ENCODE measurements at regions not wholly inside any gene's neighbourhood (a gene's known extent, or its start where the extent isn't known, plus 50 kb on each side); places are given as distances from the start of the nearest gene placed in this dataset.

- Mint-ChIP-seq H3K9me3 (no peaks in the 10 kb centered on the region), H3K36me3 (no peaks in the 10 kb centered on the region), H3K27me3 (ENCODE audit: low read depth) (peaks cover 9% of the 10 kb centered on the region), H3K27ac (no peak overlapping the region), H3K4me3 (no peak overlapping the region), H3K4me1 (peaks cover 17% of the 10 kb centered on the region)
- no peak for TF ChIP-seq CTCF (IDR thresholded peaks at IDR 0.05; ENCODE audit: unreplicated experiment)
- DNase-seq (ENCODE audit: low spot score in 2 of 2, unreplicated experiment in 2 of 2): no peak
Observed at GRCh38 chr10:58971796-58972491, 204.5 kb upstream of the PHYHIPL start.

- no peaks in the 10 kb centered on the region for H3K36me3 Mint-ChIP-seq
- no peak for TF ChIP-seq CTCF (IDR thresholded peaks at IDR 0.05; ENCODE audit: unreplicated experiment)
- no peak overlapping the region for H3K4me3 Mint-ChIP-seq
- no peak overlapping the region for H3K27ac Mint-ChIP-seq
- peaks cover 5% of the 10 kb centered on the region for H3K27me3 Mint-ChIP-seq (ENCODE audit: low read depth)
- H3K9me3 Mint-ChIP-seq: no peaks in the 10 kb centered on the region
- DNase-seq (ENCODE audit: low spot score in 2 of 2, unreplicated experiment in 2 of 2): no peak
- peaks cover 14% of the 10 kb centered on the region for H3K4me1 Mint-ChIP-seq
Observed at GRCh38 chr10:58972576-58973234, 203.7 kb upstream of the PHYHIPL start.

- no peaks in the 10 kb centered on the region for H3K36me3 Mint-ChIP-seq
- TF ChIP-seq CTCF (IDR thresholded peaks at IDR 0.05; ENCODE audit: unreplicated experiment): no peak
- H3K9me3 Mint-ChIP-seq: no peaks in the 10 kb centered on the region
- peaks cover 4% of the 10 kb centered on the region for H3K27me3 Mint-ChIP-seq (ENCODE audit: low read depth)
- peaks cover 9% of the 10 kb centered on the region for H3K4me1 Mint-ChIP-seq
- H3K4me3 Mint-ChIP-seq: no peak overlapping the region
- no peak for DNase-seq (ENCODE audit: low spot score in 2 of 2, unreplicated experiment in 2 of 2)
- no peak overlapping the region for H3K27ac Mint-ChIP-seq
Observed at GRCh38 chr10:58973235-58973595, 203.2 kb upstream of the PHYHIPL start.

GRCh38 chr10:58976254-58976653 is 200.2 kb upstream of the PHYHIPL start:
- no peak overlapping the region for H3K4me3 Mint-ChIP-seq
- no peaks in the 10 kb centered on the region for H3K36me3 Mint-ChIP-seq
- H3K4me1 Mint-ChIP-seq: peaks cover 19% of the 10 kb centered on the region
- no peak for DNase-seq (ENCODE audit: low spot score in 2 of 2, unreplicated experiment in 2 of 2)
- no peaks in the 10 kb centered on the region for H3K27me3 Mint-ChIP-seq (ENCODE audit: low read depth)
- no peaks in the 10 kb centered on the region for H3K9me3 Mint-ChIP-seq
- H3K27ac Mint-ChIP-seq: no peak overlapping the region
- no peak for TF ChIP-seq CTCF (IDR thresholded peaks at IDR 0.05; ENCODE audit: unreplicated experiment)

- no peaks in the 10 kb centered on the region for H3K27me3 Mint-ChIP-seq (ENCODE audit: low read depth)
- H3K36me3 Mint-ChIP-seq: no peaks in the 10 kb centered on the region
- peaks cover 19% of the 10 kb centered on the region for H3K4me1 Mint-ChIP-seq
- no peak overlapping the region for H3K27ac Mint-ChIP-seq
- H3K4me3 Mint-ChIP-seq: no peak overlapping the region
- no peak for TF ChIP-seq CTCF (IDR thresholded peaks at IDR 0.05; ENCODE audit: unreplicated experiment)
- DNase-seq (ENCODE audit: low spot score in 2 of 2, unreplicated experiment in 2 of 2): no peak
- no peaks in the 10 kb centered on the region for H3K9me3 Mint-ChIP-seq
Observed at GRCh38 chr10:58979711-58980110, 196.7 kb upstream of the PHYHIPL start.
